AG10803 (cell line): ENCODE measurements at regions not wholly inside any gene's neighbourhood (a gene's known extent, or its start where the extent isn't known, plus 50 kb on each side); places are given as distances from the start of the nearest gene placed in this dataset.
A peak's percentile ranks its signal among the peaks of the same experiment; 100 is the strongest.

Experiments used
- DNase-seq: peaks from one replicate; pipeline ENCODE4 v3.0.0; 2010; ENCODE audit warnings: low read depth
- H3K4me3 ChIP-seq: 2 replicates; pipeline ENCODE4 v1.5.1; 2011; ENCODE audit warnings: mild to moderate bottlenecking, low read length, control low read depth
- CTCF ChIP-seq: conservative IDR thresholded peaks from 2 replicates; pipeline ENCODE4 v1.5.1; 2011; ENCODE audit warnings: mild to moderate bottlenecking, low read length, control low read depth, inconsistent platforms

- no peak for TF ChIP-seq CTCF
- H3K4me3 ChIP-seq = no peak overlapping the region
- DNase-seq = no peak
Observed at GRCh38 chr2:122743021-122743675, 987.7 kb downstream of the TSN start.

GRCh38 chr2:122745603-122746002, 990.2 kb downstream of the TSN start:
- DNase-seq = no peak
- no peak for TF ChIP-seq CTCF
- H3K4me3 ChIP-seq = no peak overlapping the region

- TF ChIP-seq CTCF = no peak
- no peak overlapping the region for H3K4me3 ChIP-seq
Observed at GRCh38 chr2:122747670-122748069, 992.2 kb downstream of the TSN start.

DNA sequence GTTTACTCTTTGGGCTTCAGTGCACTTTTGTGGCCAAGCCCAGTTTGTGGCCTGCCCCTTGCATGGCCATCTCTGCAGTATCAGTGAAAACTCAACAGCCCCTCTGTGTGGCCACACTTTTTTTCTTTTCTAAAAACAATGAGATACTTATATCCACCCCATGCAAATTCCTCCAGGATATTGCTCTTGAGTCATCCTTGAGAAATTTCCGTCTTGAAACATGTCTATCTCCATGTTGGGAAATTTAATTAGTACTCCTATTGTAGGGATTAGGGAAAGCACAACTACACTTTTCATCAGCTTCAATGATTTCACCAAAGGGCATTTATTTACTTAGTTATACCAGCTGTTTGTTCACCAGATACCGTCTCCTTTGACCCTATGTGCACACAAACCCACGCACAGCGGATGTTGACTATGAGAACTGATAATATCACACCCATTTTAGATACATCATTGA, 993.1 kb downstream of the TSN start:
- TF ChIP-seq CTCF = peak; percentile 22

More at GRCh38 chr2:122747670-122748069, 992.2 kb downstream of the TSN start:
- no peak for DNase-seq

GRCh38 chr2:122749405-122749804, 994.0 kb downstream of the TSN start:
- no peak for DNase-seq
- H3K4me3 ChIP-seq = no peak overlapping the region
- TF ChIP-seq CTCF = no peak

More for the DNA sequence above, 993.1 kb downstream of the TSN start:
- peak; percentile 66 for DNase-seq
- no peak overlapping the region for H3K4me3 ChIP-seq

GRCh38 chr2:122750095-122750494, 994.6 kb downstream of the TSN start:
- TF ChIP-seq CTCF = no peak
- H3K4me3 ChIP-seq = no peak overlapping the region
- DNase-seq = no peak

- no peak overlapping the region for H3K4me3 ChIP-seq
- DNase-seq = no peak
- no peak for TF ChIP-seq CTCF
Observed at GRCh38 chr2:122750808-122751207, 995.4 kb downstream of the TSN start.
